ENCODE measurements at regions not wholly inside any gene's neighbourhood (a gene's known extent, or its start where the extent isn't known, plus 50 kb on each side); places are given as distances from the start of the nearest gene placed in this dataset.

- H3K79me1 ChIP-seq (ENCODE audit: low read length), result no peaks in the 10 kb centered on the region
- no CpG with 5 or more reads among the region's 4 CpGs for WGBS (ENCODE audit: extremely low coverage, insufficient coverage, insufficient read length)
- H4K12ac ChIP-seq (ENCODE audit: low read depth, low read length), result no peak overlapping the region
- H2BK120ac ChIP-seq (ENCODE audit: insufficient read depth, low read length, poor library complexity), result no peak overlapping the region
- no peak overlapping the region for H3K4ac ChIP-seq (ENCODE audit: low read depth, low read length)
- H4K91ac ChIP-seq (ENCODE audit: low read depth, low read length), result no peak overlapping the region
- H3K4me3 ChIP-seq (ENCODE audit: low read depth, low read length), result peak overlapping the region; percentile 13
- no peaks in the 10 kb centered on the region for H3K4me1 ChIP-seq (ENCODE audit: control insufficient read depth in 1 of 2, insufficient read depth in 2 of 2, low read length in 2 of 2)
- H3K79me2 ChIP-seq (ENCODE audit: control insufficient read depth, insufficient read depth, low read length, poor library complexity), result no peaks in the 10 kb centered on the region
- no peak overlapping the region for H3K27ac ChIP-seq (ENCODE audit: low read depth, low read length)
- no peak overlapping the region for H3K18ac ChIP-seq (ENCODE audit: low read length)
- H2AFZ ChIP-seq (ENCODE audit: insufficient read depth, low read length, poor library complexity), result no peak overlapping the region
- H3K27me3 ChIP-seq (ENCODE audit: insufficient read depth, low read length), result no peaks in the 10 kb centered on the region
- no peak for DNase-seq
- no peaks in the 10 kb centered on the region for H3K36me3 ChIP-seq (ENCODE audit: control insufficient read depth in 1 of 2, insufficient read depth in 2 of 2, low read length in 2 of 2)
- no peak overlapping the region for H3K4me2 ChIP-seq (ENCODE audit: low read length)
- no peak overlapping the region for H4K8ac ChIP-seq (ENCODE audit: low read depth, low read length)
- H3K9ac ChIP-seq (ENCODE audit: low read length), result no peak overlapping the region
- H3K23ac ChIP-seq (ENCODE audit: low read length), result no peak overlapping the region
- H3K9me3 ChIP-seq (ENCODE audit: insufficient read depth, low read depth, low read length), result peaks cover 7% of the 10 kb centered on the region
- H3K14ac ChIP-seq (ENCODE audit: low read length), result no peak overlapping the region
- no peak overlapping the region for H2BK5ac ChIP-seq (ENCODE audit: low read depth, low read length, poor library complexity)
- no peak overlapping the region for H2AK5ac ChIP-seq (ENCODE audit: low read length)
- no peak overlapping the region for H2BK12ac ChIP-seq (ENCODE audit: low read length)
Measured at GRCh38 chr1:4563586-4563985, 90.8 kb upstream of the AJAP1 start.

- Histone ChIP-seq H3K18ac (ENCODE audit: low read length) (no peak overlapping the region), H4K12ac (ENCODE audit: low read depth, low read length) (no peak overlapping the region), H2AK5ac (ENCODE audit: low read length) (no peak overlapping the region), H3K27me3 (ENCODE audit: insufficient read depth, low read length) (no peaks in the 10 kb centered on the region), H3K79me1 (ENCODE audit: low read length) (no peaks in the 10 kb centered on the region), H3K4me1 (ENCODE audit: control insufficient read depth in 1 of 2, insufficient read depth in 2 of 2, low read length in 2 of 2) (no peaks in the 10 kb centered on the region), H2BK120ac (ENCODE audit: insufficient read depth, low read length, poor library complexity) (no peak overlapping the region), H3K4me3 (ENCODE audit: low read depth, low read length) (no peak overlapping the region), H3K23ac (ENCODE audit: low read length) (no peak overlapping the region), H4K8ac (ENCODE audit: low read depth, low read length) (no peak overlapping the region), H3K27ac (ENCODE audit: low read depth, low read length) (no peak overlapping the region), H2AFZ (ENCODE audit: insufficient read depth, low read length, poor library complexity) (no peak overlapping the region), H2BK12ac (ENCODE audit: low read length) (no peak overlapping the region), H3K4me2 (ENCODE audit: low read length) (no peak overlapping the region), H3K4ac (ENCODE audit: low read depth, low read length) (no peak overlapping the region), H3K79me2 (ENCODE audit: control insufficient read depth, insufficient read depth, low read length, poor library complexity) (no peaks in the 10 kb centered on the region), H4K91ac (ENCODE audit: low read depth, low read length) (no peak overlapping the region), H3K36me3 (ENCODE audit: control insufficient read depth in 1 of 2, insufficient read depth in 2 of 2, low read length in 2 of 2) (no peaks in the 10 kb centered on the region), H3K9me3 (ENCODE audit: insufficient read depth, low read depth, low read length) (peaks cover 5% of the 10 kb centered on the region), H3K14ac (ENCODE audit: low read length) (no peak overlapping the region), H2BK5ac (ENCODE audit: low read depth, low read length, poor library complexity) (no peak overlapping the region), H3K9ac (ENCODE audit: low read length) (no peak overlapping the region)
- WGBS (ENCODE audit: extremely low coverage, insufficient coverage, insufficient read length), result no CpG with 5 or more reads among the region's 10 CpGs
- no peak for DNase-seq
Measured at GRCh38 chr1:4564051-4564450, 90.4 kb upstream of the AJAP1 start.

- H2BK5ac ChIP-seq (ENCODE audit: low read depth, low read length, poor library complexity), result no peak overlapping the region
- H3K79me1 ChIP-seq (ENCODE audit: low read length), result no peaks in the 10 kb centered on the region
- H4K91ac ChIP-seq (ENCODE audit: low read depth, low read length), result no peak overlapping the region
- no peak overlapping the region for H3K4ac ChIP-seq (ENCODE audit: low read depth, low read length)
- no peak overlapping the region for H3K23ac ChIP-seq (ENCODE audit: low read length)
- H3K18ac ChIP-seq (ENCODE audit: low read length), result no peak overlapping the region
- no peak overlapping the region for H3K27ac ChIP-seq (ENCODE audit: low read depth, low read length)
- H2AFZ ChIP-seq (ENCODE audit: insufficient read depth, low read length, poor library complexity), result no peak overlapping the region
- no peaks in the 10 kb centered on the region for H3K36me3 ChIP-seq (ENCODE audit: control insufficient read depth in 1 of 2, insufficient read depth in 2 of 2, low read length in 2 of 2)
- H2BK120ac ChIP-seq (ENCODE audit: insufficient read depth, low read length, poor library complexity), result no peak overlapping the region
- WGBS (ENCODE audit: extremely low coverage, insufficient coverage, insufficient read length), result no CpG with 5 or more reads among the region's 3 CpGs
- H3K27me3 ChIP-seq (ENCODE audit: insufficient read depth, low read length), result no peaks in the 10 kb centered on the region
- no peak overlapping the region for H3K9ac ChIP-seq (ENCODE audit: low read length)
- H3K79me2 ChIP-seq (ENCODE audit: control insufficient read depth, insufficient read depth, low read length, poor library complexity), result no peaks in the 10 kb centered on the region
- peaks cover 2% of the 10 kb centered on the region for H3K9me3 ChIP-seq (ENCODE audit: insufficient read depth, low read depth, low read length)
- H3K14ac ChIP-seq (ENCODE audit: low read length), result no peak overlapping the region
- H2BK12ac ChIP-seq (ENCODE audit: low read length), result no peak overlapping the region
- H3K4me1 ChIP-seq (ENCODE audit: control insufficient read depth in 1 of 2, insufficient read depth in 2 of 2, low read length in 2 of 2), result no peaks in the 10 kb centered on the region
- H4K12ac ChIP-seq (ENCODE audit: low read depth, low read length), result no peak overlapping the region
- no peak overlapping the region for H4K8ac ChIP-seq (ENCODE audit: low read depth, low read length)
- H3K4me2 ChIP-seq (ENCODE audit: low read length), result no peak overlapping the region
- no peak overlapping the region for H3K4me3 ChIP-seq (ENCODE audit: low read depth, low read length)
- no peak overlapping the region for H2AK5ac ChIP-seq (ENCODE audit: low read length)
- DNase-seq, result no peak
Measured at GRCh38 chr1:4565166-4565565, 89.2 kb upstream of the AJAP1 start.

- H3K9ac ChIP-seq (ENCODE audit: low read length), result no peak overlapping the region
- no peak overlapping the region for H2AFZ ChIP-seq (ENCODE audit: insufficient read depth, low read length, poor library complexity)
- H3K14ac ChIP-seq (ENCODE audit: low read length), result no peak overlapping the region
- H3K23ac ChIP-seq (ENCODE audit: low read length), result no peak overlapping the region
- H4K8ac ChIP-seq (ENCODE audit: low read depth, low read length), result no peak overlapping the region
- H3K4me2 ChIP-seq (ENCODE audit: low read length), result no peak overlapping the region
- no peak overlapping the region for H3K4me3 ChIP-seq (ENCODE audit: low read depth, low read length)
- H4K91ac ChIP-seq (ENCODE audit: low read depth, low read length), result no peak overlapping the region
- no peak for DNase-seq
- no peaks in the 10 kb centered on the region for H3K4me1 ChIP-seq (ENCODE audit: control insufficient read depth in 1 of 2, insufficient read depth in 2 of 2, low read length in 2 of 2)
- H2AK5ac ChIP-seq (ENCODE audit: low read length), result no peak overlapping the region
- H2BK5ac ChIP-seq (ENCODE audit: low read depth, low read length, poor library complexity), result no peak overlapping the region
- no peak overlapping the region for H2BK12ac ChIP-seq (ENCODE audit: low read length)
- H3K9me3 ChIP-seq (ENCODE audit: insufficient read depth, low read depth, low read length), result peaks cover 2% of the 10 kb centered on the region
- no peak overlapping the region for H3K4ac ChIP-seq (ENCODE audit: low read depth, low read length)
- no peak overlapping the region for H3K18ac ChIP-seq (ENCODE audit: low read length)
- H3K27me3 ChIP-seq (ENCODE audit: insufficient read depth, low read length), result no peaks in the 10 kb centered on the region
- H3K27ac ChIP-seq (ENCODE audit: low read depth, low read length), result no peak overlapping the region
- H3K36me3 ChIP-seq (ENCODE audit: control insufficient read depth in 1 of 2, insufficient read depth in 2 of 2, low read length in 2 of 2), result no peaks in the 10 kb centered on the region
- no peak overlapping the region for H2BK120ac ChIP-seq (ENCODE audit: insufficient read depth, low read length, poor library complexity)
- WGBS (ENCODE audit: extremely low coverage, insufficient coverage, insufficient read length), result no CpG with 5 or more reads among the region's 12 CpGs
- no peaks in the 10 kb centered on the region for H3K79me1 ChIP-seq (ENCODE audit: low read length)
- no peak overlapping the region for H4K12ac ChIP-seq (ENCODE audit: low read depth, low read length)
- no peaks in the 10 kb centered on the region for H3K79me2 ChIP-seq (ENCODE audit: control insufficient read depth, insufficient read depth, low read length, poor library complexity)
Measured at GRCh38 chr1:4565801-4566449, 88.5 kb upstream of the AJAP1 start.

Measured in trophoblast cell (in vitro differentiated cells and primary cell).